ENCODE measurements at regions not wholly inside any gene's neighbourhood (a gene's known extent, or its start where the extent isn't known, plus 50 kb on each side); places are given as distances from the start of the nearest gene placed in this dataset.

GRCh38 chr2:226423498-226423960, 376.1 kb downstream of the IRS1 start:
- peak; percentile 67 for DNase-seq

GRCh38 chr2:226420646-226421045, 379.0 kb downstream of the IRS1 start:
- no peak for DNase-seq

- no peak for DNase-seq
These were observed 381.1 kb downstream of the IRS1 start for GRCh38 chr2:226418521-226418920.

GRCh38 chr2:226414335-226414734, 385.3 kb downstream of the IRS1 start:
- DNase-seq: no peak

GRCh38 chr2:226413498-226414130, 386.0 kb downstream of the IRS1 start:
- no peak for DNase-seq

- no peak for DNase-seq
These were observed 387.8 kb downstream of the IRS1 start for GRCh38 chr2:226411727-226412360.

- DNase-seq: no peak
These were observed 388.4 kb downstream of the IRS1 start for GRCh38 chr2:226411205-226411604.

- no peak for DNase-seq
These were observed 389.3 kb downstream of the IRS1 start for GRCh38 chr2:226410247-226410835.

- no peak for DNase-seq
These were observed 390.5 kb downstream of the IRS1 start for GRCh38 chr2:226409134-226409533.

GRCh38 chr2:226408141-226408540, 391.5 kb downstream of the IRS1 start:
- DNase-seq: no peak

GRCh38 chr2:226407135-226407534, 392.5 kb downstream of the IRS1 start:
- no peak for DNase-seq

- DNase-seq: no peak
These were observed 394.2 kb downstream of the IRS1 start for GRCh38 chr2:226405465-226405864.

- DNase-seq: no peak
These were observed 396.3 kb downstream of the IRS1 start for GRCh38 chr2:226403369-226403768.

GRCh38 chr2:226399006-226399405, 400.6 kb downstream of the IRS1 start:
- DNase-seq: no peak

GRCh38 chr2:226398580-226398979, 401.0 kb downstream of the IRS1 start:
- DNase-seq: no peak

GRCh38 chr2:226396541-226396940, 403.1 kb downstream of the IRS1 start:
- no peak for DNase-seq

- no peak for DNase-seq
These were observed 412.1 kb downstream of the IRS1 start for GRCh38 chr2:226387499-226387942.

GRCh38 chr2:226383461-226383860, 416.2 kb downstream of the IRS1 start:
- DNase-seq: no peak

- no peak for DNase-seq
These were observed 418.9 kb downstream of the IRS1 start for GRCh38 chr2:226380679-226381078.

- DNase-seq: no peak
These were observed 420.6 kb downstream of the IRS1 start for GRCh38 chr2:226378753-226379705.

- no peak for DNase-seq
These were observed 423.0 kb downstream of the IRS1 start for GRCh38 chr2:226376516-226377180.

GRCh38 chr2:226366920-226367319, 432.7 kb downstream of the IRS1 start:
- no peak for DNase-seq

GRCh38 chr2:226364217-226364616, 435.4 kb downstream of the IRS1 start:
- no peak for DNase-seq

All from CD4-positive, alpha-beta T cell treated with Interferon gamma for 1 hour (primary cell).